ENCODE measurements at regions not wholly inside any gene's neighbourhood (a gene's known extent, or its start where the extent isn't known, plus 50 kb on each side); places are given as distances from the start of the nearest gene placed in this dataset.

DNA sequence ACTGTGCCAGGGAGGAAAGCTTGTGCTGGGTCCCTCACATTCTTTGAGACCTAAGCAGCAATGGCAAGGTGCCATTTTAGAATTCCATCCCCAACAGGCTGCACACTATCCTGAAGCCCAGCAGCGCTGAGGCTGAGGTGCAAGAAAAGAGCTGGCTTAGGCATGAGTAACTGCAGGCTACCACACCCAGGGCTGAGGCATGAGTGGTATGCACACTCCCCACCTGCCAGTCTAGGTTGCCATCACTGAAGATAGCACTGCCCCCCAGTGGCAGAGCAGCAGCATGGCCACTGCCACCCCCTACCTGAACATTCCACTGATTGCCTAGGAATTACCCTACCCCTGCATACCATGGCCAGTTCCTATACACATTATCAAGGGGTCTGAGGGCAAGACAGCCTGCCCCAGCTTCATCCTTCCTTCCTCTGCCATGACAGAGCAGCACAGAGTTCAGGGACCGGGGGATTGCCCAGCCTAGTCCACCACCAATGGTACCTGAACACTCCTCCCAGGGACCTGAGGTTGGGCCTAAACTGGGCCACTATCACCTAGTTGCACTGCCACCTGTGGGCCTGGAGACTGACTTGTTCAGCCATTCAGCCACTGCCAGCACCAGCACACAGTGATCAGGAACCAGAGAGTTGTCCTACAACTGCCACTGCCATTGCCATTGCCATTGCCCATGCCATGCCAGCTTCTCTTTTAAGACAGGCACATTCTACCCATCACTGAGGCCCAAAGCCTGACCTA, 129.8 kb downstream of the SATB1 start:
- peak; percentile 95 for DNase-seq (ENCODE audit: low read depth)

DNA sequence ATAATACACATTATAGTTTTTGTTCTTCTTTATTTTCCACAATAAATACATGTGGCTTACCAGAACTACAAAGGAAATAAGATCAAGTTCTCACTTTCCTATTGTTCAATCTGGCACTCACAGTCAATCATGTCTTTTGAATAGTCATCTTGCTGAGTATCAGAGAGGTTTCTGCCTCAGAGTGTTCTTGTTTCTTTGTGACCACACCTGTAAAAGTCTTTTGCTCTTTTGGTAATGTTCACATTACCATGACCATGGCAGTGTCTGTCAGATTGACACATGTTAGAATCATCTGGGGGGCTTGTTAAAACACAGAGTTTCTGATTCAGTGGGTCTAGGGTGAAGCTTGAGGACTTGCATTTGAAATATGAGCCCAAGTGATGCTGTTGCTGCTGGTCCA, 135.0 kb downstream of the SATB1 start:
- DNase-seq (ENCODE audit: low read depth): no peak

DNA sequence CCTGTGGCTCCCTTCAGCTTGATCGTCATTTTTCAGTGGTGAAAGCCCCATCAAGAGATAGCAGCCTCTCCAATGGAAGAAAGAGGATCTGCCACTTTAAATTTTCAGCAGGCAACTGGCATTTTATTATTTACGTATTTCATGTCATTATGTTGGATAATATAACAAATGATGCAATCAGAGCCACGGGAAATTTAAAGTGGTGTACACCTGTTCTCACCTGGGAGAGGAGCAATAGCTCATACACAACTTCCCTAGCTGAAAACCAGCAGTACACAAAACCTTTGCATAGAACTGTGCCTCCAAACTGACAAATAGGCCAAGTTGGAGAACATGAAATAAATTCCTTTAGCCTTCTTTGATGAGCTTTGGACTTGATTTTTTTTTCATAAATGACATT, 136.9 kb downstream of the SATB1 start:
- no peak for DNase-seq (ENCODE audit: low read depth)

DNA sequence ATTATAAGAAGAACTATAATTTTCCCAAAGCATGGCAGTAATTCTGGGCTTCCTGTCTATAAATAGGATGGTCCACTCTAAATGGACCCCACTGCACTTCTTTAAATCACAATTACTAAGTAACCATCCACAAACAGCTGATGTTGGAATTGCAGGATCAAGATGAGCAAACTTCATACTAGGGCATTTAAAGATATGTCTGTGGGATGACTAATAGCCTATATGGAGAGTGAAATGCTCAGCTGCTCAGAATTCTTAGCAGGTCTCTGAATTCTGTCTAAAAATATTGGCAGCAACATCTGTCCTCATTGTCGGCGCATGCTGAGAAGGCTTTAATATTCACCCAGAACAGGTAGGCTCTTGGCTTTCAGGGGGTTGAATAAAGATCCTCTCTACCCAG, 140.4 kb downstream of the SATB1 start:
- no peak for DNase-seq (ENCODE audit: low read depth)

DNA sequence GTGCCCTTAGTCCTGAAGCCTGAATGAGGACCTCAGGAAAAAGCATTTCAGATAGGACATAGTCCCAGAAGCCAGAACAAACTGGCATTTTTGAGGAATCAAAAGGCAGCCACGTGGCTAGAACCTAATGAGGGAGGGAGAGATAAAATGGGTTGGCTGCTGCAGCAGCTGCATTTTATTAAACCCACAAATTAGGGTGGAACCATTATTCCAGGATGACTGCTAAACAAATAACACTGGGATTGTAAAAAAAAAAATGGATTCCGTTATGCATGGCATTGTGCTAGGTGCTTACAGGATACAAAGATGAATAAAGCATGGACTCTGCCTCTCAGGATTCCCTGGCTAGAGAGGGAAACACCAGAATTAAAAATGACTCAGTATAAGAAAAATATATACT, 141.5 kb downstream of the SATB1 start:
- no peak for DNase-seq (ENCODE audit: low read depth)

DNA sequence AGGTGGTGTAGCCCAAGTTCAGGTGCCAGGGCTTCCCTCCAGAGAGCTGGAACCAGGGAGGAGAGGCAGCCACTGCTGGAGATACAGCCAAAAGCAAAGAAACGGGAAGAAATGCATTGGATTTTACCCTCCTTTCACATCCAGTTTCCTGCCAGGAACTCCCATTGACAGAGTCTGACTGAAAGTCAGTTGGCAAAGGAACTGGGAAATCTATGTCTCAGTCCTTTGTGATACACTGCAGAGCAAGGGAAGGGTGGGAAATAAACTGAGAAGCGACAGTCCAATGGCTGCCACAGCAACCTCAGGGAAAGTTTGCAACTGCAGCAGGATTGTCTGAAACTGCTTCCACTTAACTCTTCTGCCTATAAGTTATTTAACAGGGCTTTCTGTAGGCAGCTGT, 142.6 kb downstream of the SATB1 start:
- DNase-seq (ENCODE audit: low read depth): no peak

DNA sequence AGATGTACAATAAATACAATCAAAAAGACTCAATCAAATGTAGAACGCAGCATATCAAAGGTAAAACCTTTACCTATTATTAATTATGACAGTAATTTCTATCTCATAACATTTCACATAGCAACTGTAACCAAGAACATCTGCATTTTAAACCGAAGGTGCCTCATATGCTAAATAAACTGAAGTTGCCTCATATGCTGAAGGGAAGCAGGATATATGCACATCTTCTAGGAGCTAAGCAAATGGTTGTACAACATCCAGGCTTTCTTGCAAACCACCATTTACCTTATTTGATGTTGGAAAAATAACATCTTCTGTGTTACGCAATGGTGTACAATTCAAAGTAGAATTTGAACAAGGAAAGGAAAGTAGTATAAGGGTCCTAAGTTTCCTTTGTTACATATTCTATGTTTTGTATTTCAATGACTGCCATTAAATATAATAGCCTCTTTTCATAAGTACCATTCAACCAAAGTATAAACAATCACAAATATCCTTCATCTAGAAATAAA, 145.9 kb downstream of the SATB1 start:
- DNase-seq (ENCODE audit: low read depth): no peak

DNA sequence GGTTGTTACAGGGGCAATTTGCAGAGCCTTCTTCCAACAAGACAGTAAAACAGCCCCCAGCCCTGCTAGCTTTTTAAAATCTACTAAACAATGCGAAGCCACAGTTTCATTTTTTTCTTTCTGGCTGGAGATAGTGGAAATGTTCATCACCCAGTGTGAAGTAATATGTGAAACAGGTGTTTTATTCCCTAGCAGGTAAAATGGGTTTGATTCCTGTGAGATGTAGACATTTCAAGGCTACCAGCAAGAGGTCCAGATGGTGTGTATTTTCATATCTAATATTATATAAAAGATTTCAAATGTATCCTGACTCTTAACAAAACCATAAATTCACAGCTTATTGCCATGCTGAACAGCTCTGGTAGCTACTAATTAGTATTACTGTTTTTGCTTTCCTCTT, 160.3 kb downstream of the SATB1 start:
- DNase-seq (ENCODE audit: low read depth): no peak

DNA sequence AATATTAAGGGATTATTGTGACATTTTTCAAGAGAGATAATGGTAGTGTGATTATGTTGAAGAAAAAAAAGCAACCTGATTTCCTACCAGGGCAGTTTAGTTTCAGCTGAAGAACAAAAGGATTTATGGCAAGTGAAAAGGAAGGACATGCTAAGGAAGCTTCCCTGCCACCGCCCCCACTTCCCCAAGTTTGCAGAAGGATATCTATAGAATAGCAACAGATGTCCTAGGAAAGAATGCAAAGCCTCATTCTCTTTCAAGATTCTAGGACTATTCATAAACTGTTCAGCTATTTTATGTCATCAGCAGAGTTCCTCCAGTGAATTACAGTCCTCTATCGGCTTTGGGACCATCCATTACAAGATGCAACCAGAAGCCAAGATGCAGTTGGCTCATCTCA, 160.8 kb downstream of the SATB1 start:
- DNase-seq (ENCODE audit: low read depth): no peak

DNA sequence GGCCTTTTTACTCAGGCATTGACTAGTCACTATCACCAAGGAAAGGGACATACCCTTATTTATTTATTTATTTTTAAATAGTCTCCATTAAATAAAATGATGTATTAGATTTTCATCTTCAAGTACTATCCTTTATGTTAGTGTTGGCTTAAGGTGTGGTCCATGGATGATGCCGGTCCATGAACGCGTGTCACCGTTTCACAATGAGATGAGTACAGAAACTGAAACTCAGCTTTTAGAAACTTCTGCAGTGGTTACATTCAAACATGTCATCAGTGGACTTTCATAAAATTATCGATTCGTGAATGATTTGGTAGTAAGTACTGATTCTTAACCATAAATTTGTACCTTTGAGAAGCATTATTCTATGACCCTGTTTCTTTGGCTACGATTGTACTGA, 166.6 kb downstream of the SATB1 start:
- DNase-seq (ENCODE audit: low read depth): no peak

DNA sequence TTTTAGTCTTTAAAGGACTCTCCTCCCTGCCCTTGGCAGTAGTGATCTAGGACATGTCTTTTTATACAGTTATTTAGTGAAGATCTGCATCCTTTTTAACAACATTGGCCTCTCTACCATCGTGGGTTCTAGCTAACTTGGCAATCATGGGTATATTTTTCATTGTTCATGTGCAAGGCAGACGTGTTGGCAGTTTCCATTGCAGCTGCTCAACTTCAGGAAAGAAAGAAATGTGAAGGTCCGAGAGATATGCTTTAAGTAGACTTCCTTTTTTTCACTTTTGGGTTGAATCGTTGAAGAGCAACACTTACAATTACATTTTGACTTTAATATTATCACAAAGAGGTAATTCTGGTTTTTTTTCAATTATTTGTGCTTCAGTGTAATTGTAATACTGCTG, 172.6 kb downstream of the SATB1 start:
- no peak for DNase-seq (ENCODE audit: low read depth)

DNA sequence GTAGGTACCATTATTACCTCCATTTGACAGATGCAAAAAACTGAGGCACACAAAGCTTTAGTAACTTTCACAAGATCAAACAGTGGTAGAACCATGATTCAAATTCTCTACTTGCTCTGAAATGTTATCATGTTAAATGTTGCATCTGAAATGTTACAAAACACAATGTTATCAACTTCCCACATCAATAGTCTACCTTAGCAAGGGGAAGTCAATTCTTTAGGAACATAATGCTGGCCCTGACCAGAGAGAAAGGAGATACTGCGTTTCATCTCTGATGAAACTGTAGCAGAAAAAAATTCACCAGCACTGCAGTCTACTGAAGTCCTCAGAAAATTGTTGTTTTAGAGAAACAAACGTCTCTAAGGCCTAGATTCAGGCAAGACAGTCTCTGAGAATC, 174.1 kb downstream of the SATB1 start:
- DNase-seq (ENCODE audit: low read depth): no peak

DNA sequence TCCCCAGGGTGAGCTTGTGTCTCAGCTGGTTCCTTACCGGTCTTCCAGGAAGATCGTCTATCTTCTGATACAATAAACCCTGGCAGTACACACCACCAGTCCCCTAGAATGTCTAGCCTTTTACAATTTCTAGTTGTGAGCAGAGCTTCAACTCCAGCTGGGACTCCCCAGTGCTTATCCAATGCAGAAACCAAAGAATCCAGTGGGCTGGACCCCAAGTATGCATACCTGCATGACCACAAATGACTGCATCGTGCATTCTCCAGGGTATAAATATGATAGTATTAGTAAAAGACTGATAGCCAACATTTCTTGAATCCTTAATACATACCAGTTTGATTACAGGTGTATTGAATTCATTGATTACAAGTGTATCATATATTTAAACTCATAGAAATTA, 176.0 kb downstream of the SATB1 start:
- DNase-seq (ENCODE audit: low read depth): no peak

DNA sequence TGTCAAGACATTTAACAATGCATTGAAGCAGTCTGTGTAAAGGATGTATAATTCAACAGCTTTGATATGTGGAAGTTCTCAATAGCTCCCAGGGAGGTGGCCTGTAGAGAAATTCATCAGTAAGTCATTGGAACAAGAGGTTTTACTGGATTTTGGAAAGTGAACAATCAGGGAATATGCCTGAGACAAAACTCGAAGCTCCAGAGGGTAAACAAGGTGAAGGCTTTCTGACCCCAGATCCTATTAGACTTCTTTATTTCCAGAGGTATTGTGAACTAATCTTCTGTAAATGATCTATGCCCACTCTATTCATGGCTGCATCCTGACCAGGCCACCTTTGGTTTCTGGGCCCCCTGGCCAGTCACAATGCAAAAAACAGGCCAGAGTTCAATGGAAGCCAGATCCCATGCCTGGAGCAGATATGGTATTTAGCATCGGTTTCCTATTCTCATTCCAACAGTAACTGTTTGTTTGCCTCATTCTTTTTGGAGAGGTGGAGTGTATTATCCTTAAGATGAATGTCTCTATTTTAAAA, 177.3 kb downstream of the SATB1 start:
- DNase-seq (ENCODE audit: low read depth): no peak

DNA sequence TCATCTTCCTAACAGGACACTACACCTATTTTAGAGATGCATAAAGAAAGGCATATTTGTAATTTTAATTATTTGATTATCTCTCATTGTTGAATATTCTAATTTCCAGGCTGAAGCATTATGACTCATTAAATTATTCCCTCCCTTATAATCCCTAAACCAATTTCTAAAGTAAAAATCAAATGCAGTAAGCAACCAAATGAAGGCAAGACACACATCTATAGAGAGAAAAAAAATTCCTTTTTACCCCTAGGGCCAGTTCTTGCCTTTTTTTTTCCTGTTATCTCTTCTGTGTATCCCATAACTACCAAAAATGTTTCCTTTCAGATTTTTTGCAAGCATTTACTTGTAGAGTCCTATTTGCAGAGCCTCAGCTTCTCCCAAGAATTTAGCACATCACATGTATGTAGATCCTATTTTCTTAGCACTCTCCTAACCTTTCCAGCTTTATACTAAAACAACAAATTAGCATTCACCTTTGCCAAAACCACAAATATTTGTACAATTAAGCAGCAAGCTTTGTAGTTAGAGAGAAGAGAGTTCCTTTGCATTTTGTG, 177.9 kb downstream of the SATB1 start:
- no peak for DNase-seq (ENCODE audit: low read depth)

DNA sequence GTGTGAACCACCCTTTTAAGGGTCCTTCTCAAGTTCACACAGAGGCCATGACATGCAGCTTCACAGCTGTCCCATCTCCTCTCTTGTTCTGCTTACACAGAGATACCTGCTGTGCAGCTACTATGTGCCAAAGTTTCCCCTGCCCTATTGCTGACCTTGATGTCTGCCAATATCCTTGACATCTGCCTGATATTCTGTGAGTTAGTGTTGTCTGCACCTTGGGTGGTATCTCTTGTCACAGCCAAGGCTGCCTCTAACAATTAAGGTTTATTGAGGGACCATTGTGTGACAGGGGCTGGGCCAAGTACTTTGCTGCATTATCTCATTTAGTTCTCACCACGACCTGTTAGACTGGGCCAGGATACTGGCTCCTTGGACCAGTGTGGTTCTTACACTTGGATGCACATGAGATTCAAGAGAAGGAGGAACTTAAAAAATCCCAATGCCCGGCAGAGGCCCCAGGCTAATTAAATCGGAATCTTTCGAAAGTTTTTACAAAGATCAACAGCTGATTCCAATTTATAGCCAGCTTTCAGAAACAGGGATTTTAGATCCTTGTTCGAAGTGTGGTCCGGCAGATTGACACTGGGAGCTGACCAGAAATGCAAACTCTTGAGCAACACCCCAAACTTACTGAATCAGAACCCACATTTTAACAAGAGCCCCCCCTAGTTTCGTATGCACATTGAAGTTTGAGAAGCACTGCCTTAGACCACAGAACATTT, 178.6 kb downstream of the SATB1 start:
- no peak for DNase-seq (ENCODE audit: low read depth)

DNA sequence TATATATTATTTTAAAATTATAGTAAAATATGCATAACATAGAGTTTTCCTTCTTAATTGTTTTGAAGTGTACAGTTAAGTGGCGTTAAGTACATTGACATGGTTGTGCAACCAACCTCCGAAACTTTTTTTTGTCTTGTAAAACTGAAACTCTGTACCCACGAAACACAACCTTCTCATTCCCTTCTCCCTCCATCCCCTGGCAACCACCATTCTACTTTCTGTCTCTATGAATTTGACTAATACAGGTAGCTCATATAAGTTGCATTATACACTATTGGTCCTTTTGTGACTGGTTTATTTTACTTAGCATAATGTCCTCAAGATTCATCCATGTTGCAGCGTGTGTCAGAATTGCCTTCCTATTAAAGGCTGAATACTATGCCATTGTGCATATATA, 179.4 kb downstream of the SATB1 start:
- DNase-seq (ENCODE audit: low read depth): no peak

DNA sequence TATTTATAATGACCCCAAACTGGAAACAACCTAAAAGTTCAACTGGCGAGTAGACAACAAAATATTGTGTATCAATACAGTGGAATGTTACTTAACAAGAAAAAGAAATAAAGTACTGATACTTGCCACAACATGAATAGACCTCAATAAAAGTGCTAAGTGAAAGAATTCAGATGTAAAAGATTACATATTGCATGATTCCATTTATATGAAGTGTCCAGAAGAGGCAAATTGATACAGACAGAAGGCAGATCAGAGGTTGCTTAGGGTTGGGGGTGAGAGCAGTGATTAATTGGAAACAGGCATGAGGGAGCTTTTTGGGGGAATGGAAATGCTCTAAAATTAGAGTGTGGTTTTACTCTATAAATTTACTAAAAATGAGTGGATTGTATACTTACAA, 183.3 kb downstream of the SATB1 start:
- DNase-seq (ENCODE audit: low read depth): no peak

DNA sequence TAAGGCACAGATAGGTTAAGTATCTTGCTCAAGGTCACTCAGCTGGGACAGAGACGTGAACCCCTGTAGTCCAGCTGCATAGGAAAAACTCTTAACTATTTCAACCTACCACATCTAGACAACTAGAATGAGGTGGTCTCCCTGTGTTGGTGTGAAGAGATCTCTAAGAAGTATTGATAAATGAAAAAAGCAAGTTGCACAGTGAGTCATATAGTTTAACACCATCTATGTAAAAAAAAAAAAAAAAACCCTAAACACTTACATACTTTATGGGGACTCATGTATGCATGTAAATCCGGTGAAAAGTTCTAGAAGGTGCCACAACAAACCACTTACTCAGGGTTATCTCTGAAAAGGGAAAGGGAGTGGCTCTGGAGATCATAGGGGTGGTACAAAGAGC, 185.5 kb downstream of the SATB1 start:
- no peak for DNase-seq (ENCODE audit: low read depth)

DNA sequence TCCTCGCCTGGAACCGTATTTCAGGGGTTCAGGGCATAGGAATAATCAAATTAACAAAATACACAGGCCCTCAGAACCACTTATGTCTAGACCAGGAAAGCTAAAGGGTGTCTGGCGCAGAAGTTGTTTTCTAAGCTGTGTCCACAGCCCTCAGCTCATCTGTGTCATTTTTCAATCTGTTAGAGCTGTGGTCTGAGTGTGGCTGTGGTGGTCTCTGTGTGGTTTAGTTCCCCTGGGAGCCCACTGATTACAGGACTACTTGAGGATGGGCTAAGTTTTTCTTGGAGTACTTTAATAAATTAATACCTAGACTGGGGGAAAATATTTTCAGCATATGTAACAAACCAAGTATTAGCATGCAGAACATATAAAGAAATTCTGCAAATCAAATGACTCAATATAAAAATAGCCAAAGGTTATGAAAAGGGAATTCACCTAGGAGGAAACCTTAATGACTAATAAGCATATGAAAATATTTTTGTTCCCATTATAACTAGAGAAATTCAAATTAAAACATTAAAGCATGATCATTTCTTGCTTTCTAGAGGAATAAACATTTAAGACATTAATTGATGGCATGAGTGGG, 186.3 kb downstream of the SATB1 start:
- DNase-seq (ENCODE audit: low read depth): no peak

DNA sequence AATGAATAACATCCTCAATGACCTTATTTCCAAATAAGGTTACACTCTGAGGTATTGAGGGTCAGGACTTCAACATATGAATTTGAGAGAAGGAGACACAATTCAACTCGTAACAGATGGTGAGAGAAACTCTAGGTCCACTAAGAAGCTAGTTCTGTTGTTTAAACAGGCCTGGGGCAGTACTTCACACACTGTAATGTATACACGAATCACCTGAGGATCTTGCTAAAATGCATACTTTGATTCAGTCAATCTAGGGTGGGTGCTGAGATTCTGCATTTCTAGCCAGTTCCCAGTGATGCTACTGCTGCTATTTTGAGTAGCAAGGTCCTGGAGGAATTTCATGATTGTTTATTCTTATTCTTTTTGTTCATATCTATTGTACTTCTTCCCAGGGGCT, 186.8 kb downstream of the SATB1 start:
- DNase-seq (ENCODE audit: low read depth): no peak

DNA sequence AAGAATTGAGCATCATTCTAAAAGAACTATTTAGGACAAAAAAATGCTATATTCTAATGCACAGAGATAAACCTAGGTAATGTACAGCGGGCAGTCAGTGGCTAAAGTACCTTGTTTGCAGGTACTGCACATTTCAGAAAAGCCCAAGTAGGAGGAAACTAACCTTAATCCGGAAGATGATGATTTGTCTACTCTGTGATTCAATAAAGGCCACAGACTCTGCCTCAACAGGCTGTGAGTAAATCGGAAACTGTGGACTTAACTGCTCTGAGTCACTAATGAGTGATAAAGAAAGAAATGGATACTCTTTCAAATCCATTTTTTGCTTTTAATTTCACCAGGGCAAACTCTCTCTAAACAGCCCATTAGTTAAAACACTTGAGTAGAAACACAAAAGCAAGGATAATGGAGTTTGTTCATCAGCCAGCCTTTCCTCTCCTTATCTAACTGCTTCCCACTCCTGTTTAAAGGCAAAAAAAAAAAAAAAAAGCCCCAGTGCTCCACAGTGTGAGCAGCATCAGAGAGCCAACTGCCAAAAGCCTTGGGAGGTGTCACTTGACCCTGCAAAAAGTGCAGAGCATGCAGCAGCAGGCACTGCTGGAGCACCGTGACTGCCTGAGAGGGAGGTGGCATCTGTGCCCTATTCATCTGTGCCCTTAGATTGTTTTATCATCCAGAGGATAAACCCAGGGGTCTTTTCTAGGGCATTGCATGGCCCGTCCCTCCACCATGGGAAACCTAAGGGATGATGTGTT, 187.7 kb downstream of the SATB1 start:
- peak; percentile 40 for DNase-seq (ENCODE audit: low read depth)

Measured in HS-27A (cell line).